ENCODE measurements at regions not wholly inside any gene's neighbourhood (a gene's known extent, or its start where the extent isn't known, plus 50 kb on each side); places are given as distances from the start of the nearest gene placed in this dataset.

- H3K4me3 ChIP-seq (replicated peaks in 1 of 3; ENCODE audit: insufficient read depth in 1 of 3, low read depth in 1 of 3, low read length in 3 of 3), result no peak overlapping the region
- no peaks in the 10 kb centered on the region for H3K27me3 ChIP-seq (ENCODE audit: control insufficient read depth in 2 of 2, insufficient read depth in 2 of 2, low read length in 2 of 2)
- no peak overlapping the region for H3K9ac ChIP-seq (replicated peaks; ENCODE audit: extremely low read depth, insufficient read depth, low read length)
- no peak overlapping the region for H2AFZ ChIP-seq (ENCODE audit: low read depth, low read length)
- H3K36me3 ChIP-seq (ENCODE audit: control insufficient read depth in 2 of 2, extremely low read depth in 1 of 2, insufficient read depth in 2 of 2, low read length in 2 of 2), result no peaks in the 10 kb centered on the region
- TF ChIP-seq JUN (IDR thresholded peaks at IDR 0.05; ENCODE audit: borderline replicate concordance, insufficient read depth, insufficient read length, low read depth), result peak; percentile 6
- TF ChIP-seq, protein P1, sequence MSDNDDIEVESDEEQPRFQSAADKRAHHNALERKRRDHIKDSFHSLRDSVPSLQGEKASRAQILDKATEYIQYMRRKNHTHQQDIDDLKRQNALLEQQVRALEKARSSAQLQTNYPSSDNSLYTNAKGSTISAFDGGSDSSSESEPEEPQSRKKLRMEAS (IDR thresholded peaks at IDR 0.05; ENCODE audit: insufficient read depth, insufficient read length), result no peak
- no peak overlapping the region for H3K4me2 ChIP-seq (ENCODE audit: insufficient read depth, low read length)
- no peaks in the 10 kb centered on the region for H3K79me2 ChIP-seq (ENCODE audit: control insufficient read depth, insufficient read depth, low read length)
- no peak for DNase-seq (ENCODE audit: low read depth, low spot score)
- no peak overlapping the region for H3K27ac ChIP-seq (ENCODE audit: insufficient read depth, low read depth, low read length)
- no TSS peak for BruUV-seq (replicated peaks)
- H3K4me1 ChIP-seq (ENCODE audit: control insufficient read depth, extremely low read depth, insufficient read depth, low read length), result no peaks in the 10 kb centered on the region
- ChIA-PET CTCF (no interaction called here), POLR2A (no interaction called here)
- dilution Hi-C loops (cut with MboI; ENCODE audit: extremely low pct_ligation_motif_present, low sequenced_read_pairs) (no loop called here), intact Hi-C loops (cut with micrococcal nuclease) (no loop called here)
- H3K9me1 ChIP-seq (replicated peaks; ENCODE audit: control insufficient read depth, extremely low read depth, insufficient read depth, low read length), result no peaks in the 10 kb centered on the region
- no peak for FAIRE-seq
- no peaks in the 10 kb centered on the region for H3K9me3 ChIP-seq (replicated peaks; ENCODE audit: control insufficient read depth, insufficient read depth, low read length)
- H4K20me1 ChIP-seq (replicated peaks; ENCODE audit: control insufficient read depth, extremely low read depth, insufficient read depth, low read length), result no peaks in the 10 kb centered on the region
These were observed 290.1 kb upstream of the CDH9 start for GRCh38 chr5:27328480-27328879.

GRCh38 chr5:27325513-27325912, 287.1 kb upstream of the CDH9 start:
- no peak for FAIRE-seq
- DNase-seq (ENCODE audit: low read depth, low spot score), result no peak
- TF ChIP-seq GATA2 (IDR thresholded peaks at IDR 0.05; ENCODE audit: insufficient read depth, insufficient read length, low read depth, low read length), result no peak
- no peak for TF ChIP-seq EZH2 (IDR thresholded peaks at IDR 0.05; ENCODE audit: borderline replicate concordance, low read depth, low read length, severe bottlenecking)
- TF ChIP-seq, protein P2, sequence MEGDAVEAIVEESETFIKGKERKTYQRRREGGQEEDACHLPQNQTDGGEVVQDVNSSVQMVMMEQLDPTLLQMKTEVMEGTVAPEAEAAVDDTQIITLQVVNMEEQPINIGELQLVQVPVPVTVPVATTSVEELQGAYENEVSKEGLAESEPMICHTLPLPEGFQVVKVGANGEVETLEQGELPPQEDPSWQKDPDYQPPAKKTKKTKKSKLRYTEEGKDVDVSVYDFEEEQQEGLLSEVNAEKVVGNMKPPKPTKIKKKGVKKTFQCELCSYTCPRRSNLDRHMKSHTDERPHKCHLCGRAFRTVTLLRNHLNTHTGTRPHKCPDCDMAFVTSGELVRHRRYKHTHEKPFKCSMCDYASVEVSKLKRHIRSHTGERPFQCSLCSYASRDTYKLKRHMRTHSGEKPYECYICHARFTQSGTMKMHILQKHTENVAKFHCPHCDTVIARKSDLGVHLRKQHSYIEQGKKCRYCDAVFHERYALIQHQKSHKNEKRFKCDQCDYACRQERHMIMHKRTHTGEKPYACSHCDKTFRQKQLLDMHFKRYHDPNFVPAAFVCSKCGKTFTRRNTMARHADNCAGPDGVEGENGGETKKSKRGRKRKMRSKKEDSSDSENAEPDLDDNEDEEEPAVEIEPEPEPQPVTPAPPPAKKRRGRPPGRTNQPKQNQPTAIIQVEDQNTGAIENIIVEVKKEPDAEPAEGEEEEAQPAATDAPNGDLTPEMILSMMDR (IDR thresholded peaks at IDR 0.05; ENCODE audit: extremely low read depth in 1 of 2, insufficient read depth in 1 of 2, low read depth in 1 of 2, low read length in 2 of 2), result no peak
- Histone ChIP-seq H2AFZ (ENCODE audit: low read depth, low read length) (no peak overlapping the region), H3K4me2 (ENCODE audit: insufficient read depth, low read length) (no peak overlapping the region), H3K4me1 (ENCODE audit: control insufficient read depth, extremely low read depth, insufficient read depth, low read length) (no peaks in the 10 kb centered on the region), H3K9ac (replicated peaks; ENCODE audit: extremely low read depth, insufficient read depth, low read length) (no peak overlapping the region), H3K9me3 (replicated peaks; ENCODE audit: control insufficient read depth, insufficient read depth, low read length) (no peaks in the 10 kb centered on the region), H4K20me1 (replicated peaks; ENCODE audit: control insufficient read depth, extremely low read depth, insufficient read depth, low read length) (no peaks in the 10 kb centered on the region), H3K36me3 (ENCODE audit: control insufficient read depth in 2 of 2, extremely low read depth in 1 of 2, insufficient read depth in 2 of 2, low read length in 2 of 2) (no peaks in the 10 kb centered on the region), H3K79me2 (ENCODE audit: control insufficient read depth, insufficient read depth, low read length) (no peaks in the 10 kb centered on the region), H3K27me3 (ENCODE audit: control insufficient read depth in 2 of 2, insufficient read depth in 2 of 2, low read length in 2 of 2) (no peaks in the 10 kb centered on the region), H3K4me3 (replicated peaks in 1 of 3; ENCODE audit: insufficient read depth in 1 of 3, low read depth in 1 of 3, low read length in 3 of 3) (no peak overlapping the region), H3K9me1 (replicated peaks; ENCODE audit: control insufficient read depth, extremely low read depth, insufficient read depth, low read length) (no peaks in the 10 kb centered on the region), H3K27ac (ENCODE audit: insufficient read depth, low read depth, low read length) (no peak overlapping the region)
- ChIA-PET POLR2A (no interaction called here), CTCF (no interaction called here)
- dilution Hi-C loops (cut with MboI; ENCODE audit: extremely low pct_ligation_motif_present, low sequenced_read_pairs), result no loop called here
- BruUV-seq (replicated peaks), result no TSS peak
- intact Hi-C loops (cut with micrococcal nuclease), result no loop called here

All from endothelial cell of umbilical vein (primary cell).